K562 (cell line): ENCODE measurements at regions not wholly inside any gene's neighbourhood (a gene's known extent, or its start where the extent isn't known, plus 50 kb on each side); places are given as distances from the start of the nearest gene placed in this dataset.
A peak's percentile ranks its signal among the peaks of the same experiment; 100 is the strongest.

Source experiments
- ATAC-seq: fragments of 200-7000 bp; cut with Tn5 transposase; 3 replicates; pipeline ENCODE4 v1.9.1; 2020; ENCODE audit warnings: moderate library complexity
- BruUV-seq: library from RNA; stranded (reverse); fragments of 400-500 nt; replicated peaks from 2 replicates; lab custom pipeline; 2021; lab: Mats Ljungman, UMichigan
- CTCF ChIA-PET: fragments of 300-600 bp; formaldehyde crosslinking; extraction: SDS; loops from one replicate; lab custom pipeline; 2021; ENCODE audit warnings: low intra/inter-chr PET ratio; lab: Yijun Ruan, JAX
- POLR2A ChIA-PET: fragments of 300-600, 350-650 bp; sonication (Branson Sonifier 250); formaldehyde crosslinking; extraction: SDS; loops from one replicate; lab custom pipeline; 2021; ENCODE audit warnings: antibody characterized with exemption, inconsistent platforms; lab: Yijun Ruan, JAX
- DNase-seq, 4 experiments: peaks; one replicate each; pipeline versions ENCODE4 v3.0.0 to v3.0.0-alpha.2; 2011 to 2018; ENCODE audit warnings: low spot score in 3 of 4, mixed read lengths in 3 of 4; ENCODE audit errors: extremely low read depth in 1 of 4
- FAIRE-seq: peaks from 2 replicates; lab custom pipeline; 2011; peaks lifted over from hg19 to GRCh38; lab: Jason Lieb, UNC
- H2AFZ ChIP-seq: 2 replicates; pipeline ENCODE4 v1.6.0; 2011; ENCODE audit warnings: low read depth, low read length, control low read depth, inconsistent platforms
- H3K27ac ChIP-seq: fragments of 200-600 bp; 3 replicates; pipeline ENCODE4 v1.8.0; 2011; ENCODE audit warnings: low read depth, mild to moderate bottlenecking, control low read depth, inconsistent platforms, low read length, moderate library complexity, mixed read lengths; ENCODE audit errors: extremely low read depth
- H3K27me3 ChIP-seq, 2 experiments: fragments of 300-600 bp in 1 of 2; 2 replicates in 1 of 2; 3 replicates in 1 of 2; pipeline versions ENCODE4 v1.6.0 to v1.8.0; 2011; ENCODE audit warnings: inconsistent platforms in 2 of 2, low read length in 2 of 2, mild to moderate bottlenecking in 1 of 2, mixed read lengths in 1 of 2, moderate library complexity in 1 of 2; ENCODE audit not compliant: control insufficient read depth in 2 of 2, insufficient read depth in 2 of 2
- H3K36me3 ChIP-seq: fragments of 300-600 bp; 3 replicates; pipeline ENCODE4 v1.8.0; 2011; ENCODE audit warnings: mild to moderate bottlenecking, low read length, inconsistent platforms; ENCODE audit not compliant: control insufficient read depth, insufficient read depth
- H3K4me1 ChIP-seq, 2 experiments: fragments of 200-600 bp in 1 of 2; replicated peaks in 1 of 2; 2 replicates in 1 of 2; 3 replicates in 1 of 2; pipeline versions ENCODE4 v1.5.1 to v1.8.0; 2011; ENCODE audit warnings: inconsistent platforms in 2 of 2, low read length in 2 of 2, mild to moderate bottlenecking in 1 of 2, mixed read lengths in 1 of 2, moderate library complexity in 1 of 2; ENCODE audit not compliant: control insufficient read depth in 2 of 2, insufficient read depth in 2 of 2
- H3K4me2 ChIP-seq: 2 replicates; pipeline ENCODE4 v1.6.1; 2011; ENCODE audit warnings: low read length, control low read depth, inconsistent platforms, mixed read lengths; ENCODE audit not compliant: insufficient read depth
- H3K4me3 ChIP-seq: fragments of 200-600 bp; sonication (generic), shearing (Covaris generic); 2 replicates; pipeline ENCODE4 v1.5.1; 2016; ENCODE audit warnings: control low read depth, inconsistent platforms
- H3K79me2 ChIP-seq: fragments of 200-600 bp; 3 replicates; pipeline ENCODE4 v1.8.0; 2011; ENCODE audit warnings: low read length, inconsistent platforms; ENCODE audit not compliant: control insufficient read depth, insufficient read depth
- H3K9ac ChIP-seq, 2 experiments: 2 replicates each; pipeline versions ENCODE4 v1.6.0 to v1.6.1; 2011; ENCODE audit warnings: low read depth in 2 of 2, low read length in 2 of 2, control low read depth in 1 of 2, inconsistent platforms in 1 of 2, mild to moderate bottlenecking in 1 of 2, mixed read lengths in 1 of 2; ENCODE audit not compliant: insufficient read depth in 1 of 2
- H3K9me1 ChIP-seq: one replicate; pipeline ENCODE4 v1.6.0; 2011; ENCODE audit warnings: inconsistent platforms, mild to moderate bottlenecking, low read length, moderate library complexity; ENCODE audit not compliant: control insufficient read depth, insufficient read depth
- H3K9me3 ChIP-seq: replicated peaks from 2 replicates; pipeline ENCODE4 v1.5.1; 2011; ENCODE audit warnings: low read depth, low read length, inconsistent platforms; ENCODE audit not compliant: control insufficient read depth, insufficient read depth
- H4K20me1 ChIP-seq: replicated peaks from 2 replicates; pipeline ENCODE4 v1.6.1; 2011; ENCODE audit warnings: low read length, inconsistent platforms, mixed read lengths; ENCODE audit not compliant: control insufficient read depth, insufficient read depth
- BHLHE40 ChIP-seq: IDR thresholded peaks from 2 replicates; pipeline ENCODE4 v1.6.1; 2011; ENCODE audit warnings: low read length, improper control_type of control experiment
- CHD7 ChIP-seq: fragments of 200-600 bp; sonication (generic); IDR thresholded peaks from one replicate; pipeline ENCODE4 v1.6.1; 2012; ENCODE audit warnings: mild to moderate bottlenecking, low read depth, low read length, inconsistent platforms
- WGBS: fragments of 100-300 bp; shearing (Covaris generic); methylation state at CpG from one replicate; pipeline ENCODE4 v1.1.6; 2016; ENCODE audit warnings: low coverage, mixed read lengths; ENCODE audit not compliant: insufficient coverage; ENCODE audit errors: missing lambda C conversion rate; 5-methylcytosine and 5-hydroxymethylcytosine counted together
- in situ Hi-C: fragments of 300-500 bp; cut with MboI; formaldehyde crosslinking; loops from 4 replicates; pipeline ENCODE4 v1.15.0; 2018; ENCODE audit warnings: inconsistent platforms, mixed read lengths
- intact Hi-C: fragments of 100-400 bp; cut with micrococcal nuclease; formaldehyde crosslinking; loops from 2 replicates; pipeline ENCODE4 v1.14.2; 2022

- peak; percentile 71 for TF ChIP-seq BHLHE40
- TF ChIP-seq CHD7: no peak
- POLR2A ChIA-PET: no interaction called here
- Histone ChIP-seq H3K36me3 (no peaks in the 10 kb centered on the region), H3K4me1 (peaks cover 0 to 6% of the 10 kb centered on the region in 2 experiments; a peak in 2 of 5 replicates), H2AFZ (no peak overlapping the region), H3K4me2 (no peak overlapping the region), H3K79me2 (no peaks in the 10 kb centered on the region), H3K9me3 (peaks cover 4% of the 10 kb centered on the region; the same call in 1 of the 2 replicates), H4K20me1 (no peaks in the 10 kb centered on the region), H3K4me3 (no peak overlapping the region), H3K9me1 (no peaks in the 10 kb centered on the region), H3K27me3 (peaks cover 0 to 8% of the 10 kb centered on the region in 2 experiments; a peak in 2 of 5 replicates), H3K27ac (no peak overlapping the region), H3K9ac (peak overlapping the region in 1 of 2 experiments; percentile 26; a peak in 2 of 4 replicates)
- 21% methylated on average over 7 of the region's 17 CpGs for WGBS
- FAIRE-seq: no peak
- BruUV-seq: no TSS peak
- in situ Hi-C loops (no loop called here), intact Hi-C loops (no loop called here)
- no peak for DNase-seq
- no peak for ATAC-seq
- CTCF ChIA-PET: no interaction called here
These were observed 72.3 kb downstream of the RTP5 start for GRCh38 chr2:241941691-241942301.
